H9 (cell line): ENCODE measurements at regions not wholly inside any gene's neighbourhood (a gene's known extent, or its start where the extent isn't known, plus 50 kb on each side); places are given as distances from the start of the nearest gene placed in this dataset.
"Not testable (repeated sequence)": the region's sequence is repeated elsewhere in the genome, so short reads cannot be mapped to it uniquely, and the experiment has no call there.

Experiments used
- DNase-seq: peaks from one replicate; pipeline ENCODE4 v3.0.0-alpha.2; 2017
- H2AFZ ChIP-seq: one replicate; pipeline ENCODE4 v1.6.1; 2013; ENCODE audit warnings: mild to moderate bottlenecking, low read length, control low read depth, moderate library complexity
- H2AK5ac ChIP-seq: 2 replicates; pipeline ENCODE4 v1.6.1; 2013; ENCODE audit warnings: low read length, control low read depth, mixed read lengths; ENCODE audit not compliant: insufficient read length
- H2BK120ac ChIP-seq: one replicate; pipeline ENCODE4 v1.6.1; 2013; ENCODE audit warnings: low read depth, mild to moderate bottlenecking, low read length, control low read depth, inconsistent platforms; ENCODE audit not compliant: poor library complexity, severe bottlenecking
- H2BK12ac ChIP-seq: 2 replicates; pipeline ENCODE4 v1.6.1; 2013; ENCODE audit warnings: low read length, control low read depth, mixed read lengths, low read depth; ENCODE audit not compliant: insufficient read length
- H2BK15ac ChIP-seq: 2 replicates; pipeline ENCODE4 v1.6.1; 2013; ENCODE audit warnings: low read depth, low read length, control low read depth
- H2BK20ac ChIP-seq: one replicate; pipeline ENCODE4 v1.6.1; 2013; ENCODE audit warnings: low read depth, mild to moderate bottlenecking, low read length, control low read depth, inconsistent platforms; ENCODE audit not compliant: poor library complexity, severe bottlenecking
- H2BK5ac ChIP-seq: 2 replicates; pipeline ENCODE4 v1.6.1; 2013; ENCODE audit warnings: low read length, control low read depth, mixed read lengths; ENCODE audit not compliant: insufficient read length
- H3K14ac ChIP-seq: 2 replicates; pipeline ENCODE4 v1.6.1; 2013; ENCODE audit warnings: low read length, control low read depth; ENCODE audit not compliant: insufficient read depth
- H3K18ac ChIP-seq: 2 replicates; pipeline ENCODE4 v1.6.1; 2013; ENCODE audit warnings: low read depth, mild to moderate bottlenecking, mixed read lengths, low read length, control low read depth; ENCODE audit not compliant: insufficient read length
- H3K23ac ChIP-seq: 2 replicates; pipeline ENCODE4 v1.6.1; 2013; ENCODE audit warnings: low read length, control low read depth, mixed read lengths, low read depth; ENCODE audit not compliant: insufficient read length
- H3K23me2 ChIP-seq: 2 replicates; pipeline ENCODE4 v1.6.1; 2013; ENCODE audit warnings: low read depth, mild to moderate bottlenecking, mixed read lengths, low read length, control low read depth; ENCODE audit not compliant: insufficient read length, poor library complexity, severe bottlenecking
- H3K27ac ChIP-seq: 2 replicates; pipeline ENCODE4 v1.5.1; 2013; ENCODE audit warnings: low read length, control low read depth, mixed read lengths, low read depth; ENCODE audit not compliant: insufficient read length
- H3K27me3 ChIP-seq: 2 replicates; pipeline ENCODE4 v1.6.1; 2013; ENCODE audit warnings: low read length, control low read depth, inconsistent platforms; ENCODE audit not compliant: insufficient read depth
- H3K4ac ChIP-seq: 2 replicates; pipeline ENCODE4 v1.6.1; 2013; ENCODE audit warnings: low read depth, mild to moderate bottlenecking, control low read depth, inconsistent platforms, low read length, moderate library complexity
- H3K4me1 ChIP-seq: 2 replicates; pipeline ENCODE4 v1.6.1; 2013; ENCODE audit warnings: low read length, control low read depth, inconsistent platforms; ENCODE audit not compliant: insufficient read depth
- H3K4me2 ChIP-seq: 2 replicates; pipeline ENCODE4 v1.6.1; 2013; ENCODE audit warnings: low read length, control low read depth, mixed read lengths; ENCODE audit not compliant: insufficient read length, insufficient read depth
- H3K56ac ChIP-seq: 2 replicates; pipeline ENCODE4 v1.6.1; 2013; ENCODE audit warnings: low read depth, mild to moderate bottlenecking, mixed read lengths, low read length, control low read depth; ENCODE audit not compliant: insufficient read length
- H3K79me1 ChIP-seq: 2 replicates; pipeline ENCODE4 v1.6.1; 2013; ENCODE audit warnings: low read depth, mild to moderate bottlenecking, moderate library complexity, low read length, control low read depth, inconsistent platforms; ENCODE audit not compliant: insufficient read depth, poor library complexity, severe bottlenecking
- H3K79me2 ChIP-seq: 2 replicates; pipeline ENCODE4 v1.6.1; 2013; ENCODE audit warnings: low read length, control low read depth, inconsistent platforms; ENCODE audit not compliant: insufficient read depth
- H3K9ac ChIP-seq: 2 replicates; pipeline ENCODE4 v1.6.1; 2013; ENCODE audit warnings: low read length, control low read depth, mixed read lengths; ENCODE audit not compliant: insufficient read length; ENCODE audit errors: extremely low read depth
- H3K9me3 ChIP-seq: one replicate; pipeline ENCODE4 v1.6.1; 2013; ENCODE audit warnings: low read depth, low read length, inconsistent platforms; ENCODE audit not compliant: control insufficient read depth
- H3T11ph ChIP-seq: one replicate; pipeline ENCODE4 v1.6.1; 2013; ENCODE audit warnings: mild to moderate bottlenecking, low read length, control low read depth, inconsistent platforms
- H4K20me1 ChIP-seq: one replicate; pipeline ENCODE4 v1.6.1; 2013; ENCODE audit not compliant: control insufficient read depth, insufficient read length, insufficient read depth
- H4K5ac ChIP-seq: 2 replicates; pipeline ENCODE4 v1.6.1; 2013; ENCODE audit warnings: low read depth, mild to moderate bottlenecking, mixed read lengths, low read length, control low read depth; ENCODE audit not compliant: insufficient read length
- H4K8ac ChIP-seq: replicated peaks from 2 replicates; pipeline ENCODE4 v1.6.1; 2013; ENCODE audit warnings: low read length, control low read depth, mixed read lengths, low read depth; ENCODE audit not compliant: insufficient read length
- H4K91ac ChIP-seq: 2 replicates; pipeline ENCODE4 v1.6.1; 2013; ENCODE audit warnings: low read depth, mild to moderate bottlenecking, moderate library complexity, mixed read lengths, low read length, control low read depth; ENCODE audit not compliant: insufficient read length
- H3K27ac Mint-ChIP-seq, 3 experiments: 2 replicates in 2 of 3; 3 replicates in 1 of 3; pipeline ENCODE4 v1.8.0; 2020 to 2021; ENCODE audit warnings: mixed read lengths in 3 of 3, mild to moderate bottlenecking in 1 of 3, moderate library complexity in 1 of 3
- H3K27me3 Mint-ChIP-seq: 2 replicates; pipeline ENCODE4 v1.8.0; 2021; ENCODE audit warnings: low read depth, mild to moderate bottlenecking, moderate library complexity, mixed read lengths
- H3K36me3 Mint-ChIP-seq, 3 experiments: 2 replicates in 2 of 3; 3 replicates in 1 of 3; pipeline ENCODE4 v1.8.0; 2020 to 2021; ENCODE audit warnings: low read depth in 3 of 3, mixed read lengths in 3 of 3; ENCODE audit not compliant: insufficient read depth in 1 of 3
- H3K4me1 Mint-ChIP-seq, 2 experiments: 2 replicates each; pipeline ENCODE4 v1.8.0; 2020; ENCODE audit warnings: mixed read lengths in 2 of 2
- H3K4me3 Mint-ChIP-seq, 2 experiments: 2 replicates in 1 of 2; 3 replicates in 1 of 2; pipeline ENCODE4 v1.8.0; 2020 to 2021; ENCODE audit warnings: mild to moderate bottlenecking in 2 of 2, mixed read lengths in 2 of 2, moderate library complexity in 1 of 2
- H3K9me3 Mint-ChIP-seq, 2 experiments: 2 replicates in 1 of 2; 3 replicates in 1 of 2; pipeline ENCODE4 v1.8.0; 2020; ENCODE audit warnings: mild to moderate bottlenecking in 2 of 2, mixed read lengths in 2 of 2, moderate library complexity in 1 of 2
- WGBS: extraction: QIAGEN DNeasy Blood & Tissue Kit; methylation state at CpG from one replicate; pipeline ENCODE4 v1.1.7; 2013; ENCODE audit warnings: missing lambda C conversion rate, low lambda C conversion rate, mixed read lengths; ENCODE audit not compliant: insufficient read length; ENCODE audit errors: extremely low coverage; 5-methylcytosine and 5-hydroxymethylcytosine counted together

- H2AFZ ChIP-seq, H3K9ac ChIP-seq, H3K56ac ChIP-seq, H3K79me2 ChIP-seq, DNase-seq, H3K27ac Mint-ChIP-seq, H2BK5ac ChIP-seq, H3K23me2 ChIP-seq, H3K36me3 Mint-ChIP-seq, H2BK20ac ChIP-seq, H3K18ac ChIP-seq, H4K5ac ChIP-seq, H3K14ac ChIP-seq, H2BK12ac ChIP-seq, H3K4me2 ChIP-seq, H4K8ac ChIP-seq, H4K20me1 ChIP-seq, H3K27me3 ChIP-seq, H4K91ac ChIP-seq, H2BK120ac ChIP-seq, H3K27me3 Mint-ChIP-seq, H3K4ac ChIP-seq, H2AK5ac ChIP-seq, H3K4me1 ChIP-seq, H3K79me1 ChIP-seq, H3K9me3 Mint-ChIP-seq, H3K4me1 Mint-ChIP-seq, H3K4me3 Mint-ChIP-seq, H3K9me3 ChIP-seq, H3T11ph ChIP-seq, H3K27ac ChIP-seq, H3K23ac ChIP-seq, H2BK15ac ChIP-seq: not testable (repeated sequence)
Measured at GRCh38 chr15:32510027-32510426, 54.6 kb upstream of the GOLGA8O start.

DNA sequence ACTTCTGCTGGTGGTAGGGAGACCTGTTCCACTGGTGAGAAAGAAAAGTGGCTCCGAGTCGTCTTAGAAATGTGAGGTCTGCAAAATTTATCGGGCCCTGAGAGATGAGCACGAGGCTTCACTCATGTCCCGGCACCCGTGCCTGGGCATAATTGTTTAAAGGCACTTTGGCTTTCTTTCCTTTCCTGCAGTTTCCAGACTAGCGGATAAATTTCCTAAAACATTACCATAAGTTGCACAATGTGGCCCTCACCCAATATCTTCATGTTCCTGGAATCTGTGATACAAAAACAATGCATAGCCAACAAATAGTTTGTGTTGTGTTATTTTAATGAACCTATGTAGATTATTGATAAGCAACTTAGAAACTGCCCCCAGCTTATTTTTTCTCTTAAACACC lies 52.6 kb upstream of the GOLGA8O start:
- H3K27ac Mint-ChIP-seq, H3K9ac ChIP-seq, H3K79me1 ChIP-seq, H3K4me3 Mint-ChIP-seq, H3K14ac ChIP-seq, H3K79me2 ChIP-seq, H3K18ac ChIP-seq, H3K23ac ChIP-seq, H3T11ph ChIP-seq, H4K91ac ChIP-seq, H3K27ac ChIP-seq, H2BK120ac ChIP-seq, H2BK12ac ChIP-seq, H3K4ac ChIP-seq, H3K27me3 ChIP-seq, H4K20me1 ChIP-seq, H3K9me3 Mint-ChIP-seq, H2AK5ac ChIP-seq, H4K5ac ChIP-seq, H3K56ac ChIP-seq, H3K23me2 ChIP-seq, H4K8ac ChIP-seq, H3K27me3 Mint-ChIP-seq, H2BK15ac ChIP-seq, H3K36me3 Mint-ChIP-seq, H2BK20ac ChIP-seq, H2AFZ ChIP-seq, H2BK5ac ChIP-seq, DNase-seq, H3K4me1 ChIP-seq, H3K4me2 ChIP-seq, H3K4me1 Mint-ChIP-seq, H3K9me3 ChIP-seq: not testable (repeated sequence)
- WGBS = no CpG with 5 or more reads among the region's 7 CpGs

DNA sequence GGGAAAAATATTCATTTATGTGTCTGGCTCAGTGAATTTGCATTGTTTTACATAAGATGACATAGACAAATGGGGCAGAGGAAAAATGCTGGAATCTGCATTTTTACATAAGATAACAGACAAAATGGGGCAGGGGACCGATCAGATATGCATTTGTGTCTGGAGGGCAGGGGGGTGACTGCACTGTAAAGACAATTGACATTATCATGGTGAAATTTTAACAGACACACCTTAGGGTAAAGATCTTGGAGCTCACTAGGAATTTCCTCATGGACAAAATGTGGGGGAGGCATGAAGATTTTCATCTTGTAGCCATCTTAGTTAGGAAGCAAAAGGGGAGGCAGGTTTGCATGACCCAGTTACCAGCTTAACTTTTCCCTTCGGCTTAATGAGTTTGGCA lies 51.4 kb upstream of the GOLGA8O start:
- H3K56ac ChIP-seq, H3K18ac ChIP-seq, H2BK12ac ChIP-seq, H3K9me3 ChIP-seq, H4K20me1 ChIP-seq, H3K4me1 ChIP-seq, DNase-seq, H3K27ac ChIP-seq, H3T11ph ChIP-seq, H2BK5ac ChIP-seq, H3K4me3 Mint-ChIP-seq, H2AK5ac ChIP-seq, H3K4ac ChIP-seq, H4K8ac ChIP-seq, H3K23me2 ChIP-seq, H3K36me3 Mint-ChIP-seq, H3K27me3 Mint-ChIP-seq, H3K23ac ChIP-seq, H3K79me2 ChIP-seq, H3K27me3 ChIP-seq, H2BK15ac ChIP-seq, H3K9ac ChIP-seq, H2AFZ ChIP-seq, H2BK120ac ChIP-seq, H3K4me1 Mint-ChIP-seq, H2BK20ac ChIP-seq, H4K91ac ChIP-seq, H3K14ac ChIP-seq, H3K9me3 Mint-ChIP-seq, H3K27ac Mint-ChIP-seq, H3K79me1 ChIP-seq, H3K4me2 ChIP-seq, H4K5ac ChIP-seq: not testable (repeated sequence)
- no CpG with 5 or more reads among the region's 2 CpGs for WGBS
